NCI-H1105 (cell line): ENCODE measurements at regions not wholly inside any gene's neighbourhood (a gene's known extent, or its start where the extent isn't known, plus 50 kb on each side); places are given as distances from the start of the nearest gene placed in this dataset.
A peak's percentile ranks its signal among the peaks of the same experiment; 100 is the strongest.

ENCODE experiments used
- DNase-seq: peaks from one replicate; lab custom pipeline; 2025; lab: John Stamatoyannopoulos, UW

DNA sequence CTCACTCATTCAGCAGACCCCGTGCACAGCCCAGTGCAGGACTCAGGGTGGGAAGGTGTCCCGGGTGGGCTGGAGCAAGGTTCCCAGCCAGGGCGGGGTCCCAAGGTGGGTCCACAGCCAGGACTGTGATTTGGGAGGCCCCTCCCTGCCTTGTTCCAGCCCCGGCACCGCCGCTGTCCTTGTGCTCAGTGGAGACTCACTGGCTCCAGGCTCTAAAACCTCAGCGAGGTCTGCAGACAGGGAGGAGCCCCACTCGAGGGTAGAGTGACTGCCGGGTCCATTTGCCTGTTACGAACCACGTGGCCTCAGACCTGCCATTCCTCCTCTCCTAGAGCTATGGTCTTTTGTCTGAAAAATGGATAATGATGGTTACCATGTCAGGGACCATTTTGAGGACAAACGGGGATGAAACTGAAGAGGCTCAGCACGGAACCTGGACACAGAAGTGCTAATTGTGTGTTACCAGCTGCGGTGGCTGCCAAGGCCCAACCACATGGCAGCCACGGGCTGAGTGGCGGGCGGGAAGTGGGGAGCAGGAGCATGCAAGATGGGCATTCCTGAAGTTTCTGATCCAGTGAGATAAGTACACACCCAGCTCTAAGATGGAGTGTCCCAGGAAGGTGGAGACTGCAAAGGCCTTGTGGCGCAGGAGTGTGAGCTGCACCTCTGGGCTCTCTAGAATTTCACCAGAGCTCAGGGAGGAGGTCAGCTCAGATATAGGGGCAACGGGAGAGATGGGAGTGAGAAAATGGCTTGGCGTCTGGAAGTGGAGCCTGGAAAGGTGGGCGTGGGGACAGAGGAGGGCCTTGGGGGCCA lies 317.6 kb downstream of the SEC14L1 start:
- DNase-seq, result no peak

DNA sequence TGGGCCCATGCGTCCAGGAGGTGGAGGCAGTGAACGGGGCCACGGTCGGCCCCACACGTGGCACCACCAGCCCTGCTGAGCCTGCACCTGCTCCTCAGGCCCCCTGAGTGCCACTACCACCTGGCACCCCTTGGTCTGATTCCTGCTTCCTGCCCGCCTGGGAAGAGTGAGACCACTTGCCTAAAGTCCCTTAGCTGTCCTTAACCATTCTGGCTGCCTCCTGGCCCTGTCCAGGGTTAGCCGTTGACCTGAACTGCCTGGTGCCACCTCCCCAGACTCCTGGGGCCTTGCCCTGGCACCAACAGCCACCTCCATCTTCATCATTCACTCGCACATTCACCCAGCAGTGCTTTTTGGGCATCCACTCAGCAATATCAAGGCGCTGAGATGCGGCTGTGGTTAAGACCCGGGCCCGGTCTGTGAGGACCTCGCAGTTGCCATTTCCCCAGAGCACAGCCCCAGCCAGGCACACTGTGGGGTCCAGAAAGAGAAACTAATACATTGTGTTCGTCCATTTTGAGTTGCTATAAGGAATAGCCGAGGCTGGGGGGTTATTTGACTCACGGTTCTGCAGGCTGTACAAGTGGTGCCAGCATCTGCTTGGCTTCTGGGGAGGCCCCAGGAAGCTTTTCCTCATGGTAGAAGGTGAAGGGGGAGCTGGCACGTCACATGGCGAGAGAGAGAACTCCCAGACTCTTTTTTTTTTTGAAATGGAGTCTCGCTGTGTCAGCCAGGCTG lies 318.4 kb downstream of the SEC14L1 start:
- DNase-seq, result no peak

DNA sequence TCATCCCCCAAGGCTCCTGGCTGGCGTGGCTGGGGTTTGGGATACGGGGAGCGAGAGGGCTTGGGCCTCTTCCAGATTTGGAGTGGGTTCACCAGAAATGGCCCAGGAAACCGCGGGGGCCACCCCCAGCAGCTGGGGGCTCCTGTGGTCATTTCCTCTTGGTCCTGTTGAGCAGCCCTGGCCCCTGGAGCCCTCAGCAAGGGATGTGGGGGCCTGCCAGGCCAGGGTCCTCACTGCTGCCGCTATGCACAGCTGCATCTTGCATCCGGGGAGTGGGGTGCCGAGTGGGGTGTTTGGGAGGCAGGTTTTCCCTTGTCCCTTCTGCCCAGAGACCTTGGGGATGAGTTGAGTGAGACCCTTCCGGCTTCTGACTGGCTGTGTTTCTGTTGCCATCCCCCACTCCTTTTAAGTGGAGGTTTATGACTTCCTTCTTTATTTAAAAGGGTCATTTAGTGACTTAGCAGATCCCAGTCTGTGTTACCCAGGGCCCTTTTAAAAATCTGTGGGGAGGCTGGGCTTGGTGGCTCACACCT lies 319.8 kb downstream of the SEC14L1 start:
- no peak for DNase-seq

DNA sequence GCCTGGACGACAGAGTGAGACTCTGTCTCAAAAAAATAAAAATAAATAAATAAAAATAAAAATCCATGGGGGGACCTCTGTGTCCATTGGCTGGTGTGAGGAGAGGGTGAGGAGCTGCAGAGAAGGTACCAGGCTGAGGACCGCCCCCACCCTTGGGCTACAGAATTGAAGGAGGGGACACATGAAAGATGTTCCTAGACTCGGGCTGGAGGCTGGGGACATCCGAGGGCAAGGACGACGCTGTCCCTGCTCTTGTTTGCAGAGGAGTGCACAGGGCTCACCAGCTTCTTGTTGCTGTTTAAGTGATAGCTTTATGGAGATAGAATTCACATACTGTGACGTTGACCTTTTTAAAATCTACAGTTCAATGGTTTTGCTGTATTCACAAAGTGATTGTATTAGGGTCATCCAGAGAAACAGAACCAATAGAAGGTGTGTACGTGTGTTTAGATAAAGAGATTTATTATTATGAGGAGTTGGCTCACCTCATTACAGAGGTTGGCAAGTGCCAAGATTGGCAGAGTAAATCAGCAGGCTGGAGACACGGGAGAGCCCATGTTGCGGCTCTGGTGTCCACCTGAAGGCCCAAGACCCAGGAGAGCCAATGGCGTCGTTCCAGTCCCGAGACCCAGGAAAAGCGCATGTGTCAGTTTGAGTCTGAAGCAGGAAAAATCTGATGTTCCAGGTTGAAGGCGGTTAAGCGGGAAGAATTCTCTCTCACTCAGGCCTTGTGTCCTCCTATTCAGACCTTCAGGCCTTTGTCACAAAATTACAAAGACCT lies 320.7 kb downstream of the SEC14L1 start:
- no peak for DNase-seq

DNA sequence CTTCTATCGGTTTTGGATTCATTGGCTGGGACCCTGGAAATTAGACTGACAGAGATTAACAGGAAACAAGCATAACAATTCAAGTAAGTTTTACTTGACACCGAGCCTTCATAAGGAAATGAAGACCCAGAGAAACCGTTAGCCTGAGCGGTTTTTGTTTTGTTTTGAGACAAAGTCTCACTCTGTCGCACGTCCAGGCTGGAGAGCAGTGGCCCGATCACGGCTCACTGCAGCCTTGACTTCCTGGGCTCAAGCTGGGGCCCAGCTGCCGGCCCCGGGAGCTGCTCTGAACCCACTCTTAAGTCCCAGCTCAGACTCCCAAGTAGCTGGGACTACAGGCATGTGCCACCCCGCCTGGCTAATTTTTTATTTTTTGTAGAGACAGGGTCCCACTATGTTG lies 321.3 kb downstream of the SEC14L1 start:
- DNase-seq, result no peak

DNA sequence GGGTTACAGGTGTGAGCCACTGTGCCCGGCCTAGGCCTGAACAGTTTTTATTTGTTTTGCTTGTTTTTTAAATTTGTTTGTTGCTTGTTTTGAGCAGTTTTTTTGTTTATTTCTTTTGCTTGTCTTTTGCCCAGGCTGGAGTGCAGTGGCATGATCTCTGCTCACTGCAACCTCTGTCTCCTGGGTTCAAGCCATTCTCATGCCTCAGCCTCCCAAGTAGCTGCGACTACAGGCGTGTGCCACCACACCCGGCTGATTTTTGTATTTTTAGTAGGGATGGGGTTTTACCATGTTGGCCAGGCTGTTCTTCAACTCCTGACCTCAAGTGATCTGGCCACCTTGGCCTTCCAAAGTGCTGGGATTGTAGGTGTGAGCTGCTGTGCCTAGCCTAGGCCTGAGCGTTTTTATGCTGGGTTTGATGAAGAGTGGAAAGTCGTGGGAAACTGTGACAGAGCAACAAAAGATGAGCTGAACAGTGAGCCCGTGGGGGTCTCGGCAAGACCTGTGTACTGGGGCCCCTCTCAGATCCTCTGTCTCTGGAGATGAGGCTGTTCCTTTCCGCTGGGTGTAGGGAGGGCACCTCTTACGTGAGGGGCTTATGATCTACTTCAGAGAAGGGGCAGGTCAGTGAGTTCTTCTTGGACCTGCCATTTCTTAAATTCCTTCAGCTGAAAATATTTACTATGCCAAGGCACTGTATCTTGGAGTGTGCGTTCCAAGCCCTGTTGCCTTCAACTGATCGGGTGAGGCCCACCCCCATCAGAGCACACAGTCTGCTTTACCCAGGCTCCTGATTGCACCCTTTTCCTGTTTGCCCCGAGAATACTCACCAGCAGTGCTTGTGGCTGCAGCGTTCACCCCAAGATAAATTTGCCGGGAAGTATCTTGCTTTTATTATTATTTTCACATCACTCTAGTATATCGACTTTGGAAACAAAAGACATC lies 322.1 kb downstream of the SEC14L1 start:
- no peak for DNase-seq

DNA sequence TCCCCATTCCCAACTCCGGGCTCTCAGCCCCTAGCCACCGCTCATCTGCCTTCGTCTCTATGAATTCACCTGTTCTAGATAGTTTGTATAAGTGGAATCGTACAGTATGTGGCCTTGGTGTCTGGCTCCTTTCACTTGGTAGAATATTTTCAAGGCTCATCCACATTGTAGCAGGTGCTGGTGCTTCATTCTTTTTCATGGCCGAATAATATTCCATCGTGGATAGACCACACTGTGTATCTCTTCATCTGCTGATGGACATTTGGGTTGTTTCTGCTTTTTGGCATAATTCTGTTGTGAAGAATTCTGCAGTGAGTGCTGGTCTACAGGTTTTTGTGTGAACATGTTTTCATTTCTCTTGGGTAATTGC lies 324.2 kb downstream of the SEC14L1 start:
- DNase-seq, result no peak

DNA sequence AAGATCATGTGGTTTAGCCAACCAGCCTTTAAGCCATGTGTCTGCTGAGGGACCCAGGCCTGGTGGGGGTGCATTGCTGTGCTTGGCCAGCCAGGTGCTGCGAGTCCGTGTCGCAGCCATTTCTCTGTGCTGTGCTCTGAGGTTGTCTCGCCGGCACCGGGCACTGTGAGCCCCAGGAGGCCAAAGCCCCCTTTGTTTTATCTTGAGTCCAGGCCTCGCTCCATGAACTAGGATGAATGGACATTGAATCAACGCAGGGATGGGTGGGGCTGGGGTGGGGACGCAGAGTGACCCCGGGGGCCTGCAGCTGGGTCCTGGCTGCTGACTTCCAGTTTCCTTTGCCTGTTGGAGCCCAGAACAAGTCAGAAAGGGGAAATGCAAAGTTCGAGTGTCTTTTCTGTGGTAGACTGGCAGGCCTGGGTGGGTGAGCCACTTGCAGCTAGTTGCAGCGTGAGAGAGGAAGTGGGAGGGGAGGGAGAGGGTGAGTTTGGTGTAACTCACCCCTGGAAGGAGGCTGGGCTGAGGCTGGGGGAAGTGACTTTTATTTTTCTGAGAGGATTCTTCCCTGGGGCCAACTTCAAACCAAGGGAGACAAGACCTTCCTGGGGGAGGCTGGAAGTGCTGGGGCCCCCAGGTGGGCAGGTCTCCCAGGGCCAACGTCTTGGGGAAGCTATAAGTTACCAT lies 324.7 kb downstream of the SEC14L1 start:
- DNase-seq, result no peak

DNA sequence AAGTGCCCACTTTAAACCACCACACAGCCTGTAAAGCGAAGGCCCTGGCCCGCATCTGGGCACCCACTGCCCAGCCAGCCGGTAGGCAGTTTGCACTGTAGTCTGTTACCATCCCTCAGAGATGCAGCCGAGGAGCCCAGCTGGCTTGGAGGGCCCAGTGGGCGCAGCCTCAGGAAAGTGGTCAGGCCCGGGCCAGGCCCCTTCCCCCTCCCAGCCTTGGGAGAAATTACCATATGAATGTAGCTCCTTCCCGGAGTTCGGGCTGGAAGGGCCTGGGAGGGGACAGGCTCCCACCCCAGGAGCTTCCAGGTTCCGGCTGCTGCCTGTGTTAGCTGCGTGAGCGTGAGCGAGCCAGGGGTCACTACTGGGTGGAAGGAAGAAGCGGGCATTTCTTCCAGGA lies 325.4 kb downstream of the SEC14L1 start:
- DNase-seq, result no peak

DNA sequence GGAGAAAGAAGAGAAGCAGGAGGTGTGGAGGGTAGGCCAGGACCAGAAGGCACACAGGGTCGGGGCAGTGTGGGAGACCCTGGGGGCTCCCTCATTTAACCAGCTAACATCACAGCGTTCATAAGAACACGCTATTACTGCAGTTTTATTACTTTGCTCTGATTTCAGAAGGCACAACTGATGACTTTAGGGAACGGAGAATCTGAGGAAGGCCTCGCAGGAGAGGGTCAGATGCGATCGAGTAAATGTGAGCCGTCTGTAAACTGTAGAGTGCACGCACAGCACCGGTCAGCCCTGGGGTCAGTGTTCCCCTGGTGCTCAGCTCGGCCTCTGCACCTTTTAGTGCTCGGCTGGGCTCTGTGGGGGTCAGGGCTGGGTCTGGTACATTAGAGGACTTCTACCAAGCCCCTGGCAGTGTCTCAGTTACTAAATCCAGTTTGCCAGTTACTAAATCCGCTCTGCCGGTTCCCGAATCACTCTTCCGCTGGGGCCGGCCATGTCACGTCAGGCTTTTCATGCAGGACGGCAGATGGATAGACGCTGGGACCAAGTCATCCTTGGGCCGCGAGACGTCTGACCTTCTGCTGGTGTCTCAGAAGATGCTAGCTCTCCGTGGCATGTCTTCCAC lies 325.9 kb downstream of the SEC14L1 start:
- DNase-seq, result no peak

DNA sequence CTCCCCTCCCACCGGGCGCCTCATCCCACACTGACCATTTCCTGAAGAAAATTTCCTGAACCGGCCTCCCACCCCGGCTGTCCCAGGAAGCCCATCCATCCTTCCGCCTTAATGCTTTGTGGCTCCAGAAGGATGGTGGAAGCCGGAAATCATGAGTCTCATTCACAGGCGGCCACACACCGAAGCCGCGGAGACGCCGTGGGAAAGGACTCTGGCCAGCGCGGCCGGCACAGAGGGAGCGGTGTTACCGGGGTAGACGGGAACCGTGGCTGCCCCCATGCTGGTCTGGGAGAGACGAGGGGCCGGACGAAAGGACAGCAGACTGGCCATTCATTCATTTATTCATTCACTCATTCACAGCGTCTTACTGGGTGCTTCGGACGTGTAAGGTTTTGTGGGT lies 326.8 kb downstream of the SEC14L1 start:
- no peak for DNase-seq

DNA sequence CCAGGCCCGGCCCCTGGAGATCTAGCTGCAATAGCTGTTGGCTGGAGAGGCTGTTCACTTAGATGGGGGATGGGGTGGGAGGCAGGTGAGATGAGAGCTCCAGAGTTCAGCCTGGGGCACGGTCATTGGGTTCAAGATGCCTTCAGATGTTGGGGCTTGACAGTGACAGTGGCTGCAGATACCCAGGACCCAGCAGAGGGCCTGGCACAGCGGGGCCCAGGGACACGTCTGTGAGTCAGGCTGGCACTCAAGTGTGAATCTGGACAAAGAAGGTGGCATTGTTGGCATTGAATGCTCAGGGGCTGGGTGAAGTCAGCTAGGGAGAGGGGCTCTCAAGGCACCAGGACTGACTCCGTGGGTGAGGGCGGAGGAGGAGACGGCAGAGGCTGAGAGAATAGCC lies 328.1 kb downstream of the SEC14L1 start:
- no peak for DNase-seq

DNA sequence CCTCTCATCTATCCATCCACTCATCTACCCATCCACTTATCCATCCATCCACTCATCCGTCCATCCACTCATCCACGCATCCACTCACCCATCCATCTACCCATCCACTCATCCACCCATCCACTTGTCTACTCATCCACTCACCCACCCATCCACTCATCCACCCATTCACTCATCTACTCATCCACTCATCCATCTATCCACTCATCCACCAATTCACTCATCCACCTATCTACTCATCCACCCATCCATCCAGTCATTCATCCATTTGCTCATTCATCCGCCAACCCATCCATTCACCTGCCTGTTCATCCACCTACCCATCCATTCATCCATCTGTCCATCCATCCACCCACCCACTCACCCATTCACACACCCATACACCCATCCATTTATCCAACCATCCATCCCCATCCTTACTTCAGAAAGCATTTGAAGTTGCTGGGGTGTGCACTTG lies 329.6 kb downstream of the SEC14L1 start:
- DNase-seq, result no peak

DNA sequence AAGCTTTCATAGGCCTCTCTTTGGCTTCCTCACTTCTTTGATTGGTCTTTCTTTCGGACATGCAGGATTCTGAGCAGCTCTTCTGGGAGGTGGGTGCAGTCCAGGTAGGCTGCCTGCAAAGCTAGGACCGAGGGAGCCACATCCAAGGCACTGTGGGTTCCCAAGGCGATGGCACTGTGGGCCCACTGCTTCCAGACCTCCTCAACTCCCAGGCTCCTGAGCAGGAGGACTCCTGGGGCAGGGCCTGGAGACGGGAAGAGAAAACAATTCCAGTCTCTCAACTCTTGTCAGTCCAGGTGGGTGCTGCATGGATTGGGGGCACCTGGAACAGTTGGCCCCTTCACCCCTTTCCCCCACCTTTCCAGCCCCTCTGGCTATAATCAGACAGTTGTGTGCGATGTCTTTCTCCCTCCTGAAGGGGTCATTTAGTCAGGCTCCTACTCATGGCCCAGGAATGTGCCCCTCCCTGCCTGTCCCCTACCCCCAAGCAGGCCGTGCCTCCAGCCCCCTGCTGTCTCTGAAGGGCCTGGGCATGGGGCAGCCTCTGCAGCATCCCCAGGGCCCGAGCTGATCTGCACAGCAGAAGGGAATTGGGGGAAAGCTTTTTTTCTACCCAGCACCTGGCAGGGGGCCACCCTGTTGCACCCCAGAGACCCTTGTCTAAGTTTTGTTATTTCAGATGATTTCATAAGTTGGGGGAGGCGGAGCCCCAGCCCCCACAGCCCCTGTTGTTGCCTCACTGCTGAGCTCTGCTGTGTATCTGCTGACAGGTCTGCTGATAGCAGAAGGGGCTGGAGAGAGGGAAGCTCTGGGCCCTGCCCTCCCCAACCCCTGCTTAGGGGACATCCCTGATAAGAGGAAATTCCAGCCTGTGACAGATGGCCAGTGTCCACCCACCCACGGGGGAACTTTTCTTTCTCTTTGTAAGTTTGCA lies 330.3 kb downstream of the SEC14L1 start:
- no peak for DNase-seq

DNA sequence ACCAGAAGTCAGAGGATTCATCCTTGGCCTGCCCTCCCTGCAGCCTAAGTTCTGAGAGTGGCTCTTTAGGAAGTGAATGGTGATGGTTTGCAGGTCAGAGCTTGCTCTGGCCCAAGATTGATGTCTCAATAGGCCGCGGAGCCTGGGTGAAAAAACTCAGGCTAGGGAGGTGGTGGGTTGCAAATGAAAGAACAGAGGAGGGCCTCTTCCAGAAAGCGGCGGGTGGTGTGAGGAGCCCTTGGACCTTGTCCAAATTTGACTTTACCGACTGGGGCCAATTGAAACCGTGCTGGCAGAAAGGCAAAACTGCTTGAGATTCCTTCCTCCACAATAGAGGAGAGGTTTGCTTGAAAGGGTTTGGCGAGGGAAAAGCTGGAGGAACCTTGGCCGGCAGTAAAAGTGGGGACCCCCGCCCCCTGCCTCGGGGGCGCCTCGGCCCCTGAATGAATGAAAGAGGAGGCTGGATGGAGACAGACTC lies 331.3 kb downstream of the SEC14L1 start:
- DNase-seq, result peak; percentile 73

DNA sequence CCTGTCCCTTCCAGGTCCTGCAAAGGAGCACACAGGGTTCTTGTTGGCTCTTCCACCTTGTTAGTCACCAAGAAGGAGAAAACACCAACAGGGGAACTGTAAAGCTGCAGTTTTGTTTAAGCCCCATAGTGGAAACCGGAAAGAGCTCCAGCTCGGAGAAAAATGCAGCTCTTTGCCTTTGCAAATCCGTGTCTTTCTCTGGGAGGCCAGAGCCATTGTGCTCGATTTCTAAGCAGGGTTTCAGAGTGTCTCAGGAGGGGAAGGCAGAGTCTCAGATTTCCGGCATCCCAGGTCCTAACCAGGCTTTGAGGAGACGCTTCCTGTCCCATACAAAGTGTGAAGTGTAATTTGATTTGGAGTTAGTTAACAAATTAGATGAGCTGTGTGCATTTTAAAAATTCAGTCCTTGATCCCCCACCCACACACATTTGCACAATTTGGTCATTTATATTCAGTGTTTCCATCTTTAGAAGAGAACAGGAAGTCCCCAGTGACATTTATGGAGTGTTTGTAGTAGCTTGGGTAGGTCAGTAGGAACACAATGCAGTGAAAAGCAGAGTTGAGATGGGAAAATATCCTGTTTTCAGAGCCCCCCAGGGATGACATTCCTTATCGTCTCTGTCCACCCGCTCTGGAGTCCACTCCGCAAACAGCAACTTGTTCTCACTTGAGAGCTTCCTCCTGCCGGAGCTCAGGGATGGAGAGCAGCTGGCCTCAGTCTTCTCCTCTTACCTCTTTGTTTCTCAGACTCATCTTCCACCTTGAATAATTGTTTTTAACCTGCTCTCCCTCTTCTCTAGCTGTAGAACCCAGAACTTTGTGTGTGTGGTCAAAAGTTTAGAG lies 331.9 kb downstream of the SEC14L1 start:
- no peak for DNase-seq

DNA sequence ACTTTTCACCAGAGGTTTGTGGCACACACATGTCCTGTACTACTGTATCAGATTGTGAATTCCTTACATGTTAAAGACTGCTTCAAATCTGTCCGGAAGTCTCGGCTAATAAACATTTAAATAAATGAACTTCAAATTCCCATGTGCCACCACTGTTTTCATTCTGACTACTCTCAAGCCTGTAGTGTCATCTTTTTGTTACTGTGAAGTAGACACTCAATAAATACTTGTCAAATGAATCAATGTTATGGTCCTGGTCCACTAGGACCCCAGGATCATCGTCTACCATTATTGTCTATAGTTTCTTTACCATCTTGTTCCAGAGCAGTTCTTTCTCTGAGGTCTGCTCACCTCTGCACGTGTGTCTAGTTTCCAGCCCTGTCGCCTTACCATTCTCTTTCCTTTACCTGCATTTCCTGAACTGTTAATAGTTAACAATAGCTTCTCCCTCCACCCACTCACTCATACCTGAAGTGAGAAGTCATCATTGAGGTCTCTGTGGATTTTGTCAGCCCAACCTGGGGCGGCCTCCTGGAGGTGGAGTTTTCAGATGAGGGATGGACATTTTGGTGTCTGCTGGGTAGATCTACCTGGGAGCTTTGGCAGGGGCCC lies 333.0 kb downstream of the SEC14L1 start:
- DNase-seq, result no peak
